GM23248 (cell line): ENCODE measurements at regions not wholly inside any gene's neighbourhood (a gene's known extent, or its start where the extent isn't known, plus 50 kb on each side); places are given as distances from the start of the nearest gene placed in this dataset.

ENCODE experiments used
- EZH2 ChIP-seq: fragments of 200-600 bp; sonication (generic); IDR thresholded peaks from 2 replicates; pipeline ENCODE4 v1.6.1; 2018; ENCODE audit warnings: antibody characterized with exemption, mild to moderate bottlenecking; ENCODE audit not compliant: insufficient read depth, poor library complexity, severe bottlenecking
- EZH2phosphoT487 ChIP-seq: fragments of 200-600 bp; sonication (generic); IDR thresholded peaks from 2 replicates; pipeline ENCODE4 v1.6.1; 2018; ENCODE audit warnings: antibody characterized with exemption, moderate library complexity, mild to moderate bottlenecking, low read depth; ENCODE audit not compliant: insufficient read depth

GRCh38 chr5:152683205-152683604 lies 278.1 kb upstream of the NMUR2 start:
- no peak for TF ChIP-seq EZH2phosphoT487
- no peak for TF ChIP-seq EZH2
